ENCODE measurements at regions not wholly inside any gene's neighbourhood (a gene's known extent, or its start where the extent isn't known, plus 50 kb on each side); places are given as distances from the start of the nearest gene placed in this dataset.

- Histone ChIP-seq H3K4me3 (no peak overlapping the region), H3K36me3 (no peaks in the 10 kb centered on the region), H3K9me3 (peaks cover 0 to 7% (median 4%) of the 10 kb centered on the region in 4 donors), H3K27me3 (no peaks in the 10 kb centered on the region), H3K27ac (no peak overlapping the region), H3K4me1 (no peaks in the 10 kb centered on the region)
- DNase-seq: no peak
- intact Hi-C loops (cut with DNase I; ENCODE audit: low total_unique reads): no loop called here
- 82 to 92% (median 88%) methylated on average over 5 of the region's 5 CpGs for WGBS, 5 donors
- TF ChIP-seq CTCF (IDR thresholded peaks at IDR 0.05): no peak
- TF ChIP-seq POLR2A (IDR thresholded peaks at IDR 0.05): no peak
- TF ChIP-seq POLR2AphosphoS5 (IDR thresholded peaks at IDR 0.05): no peak
- no peak for TF ChIP-seq EP300 (IDR thresholded peaks at IDR 0.05)
These were observed 263.3 kb downstream of the COG6 start for GRCh38 chr13:39918620-39919236.

- no peak for DNase-seq
- Histone ChIP-seq H3K36me3 (no peaks in the 10 kb centered on the region), H3K4me3 (no peak overlapping the region), H3K9me3 (peaks cover 0 to 16% (median 10%) of the 10 kb centered on the region in 4 donors), H3K4me1 (no peaks in the 10 kb centered on the region), H3K27ac (no peak overlapping the region), H3K27me3 (no peaks in the 10 kb centered on the region)
- intact Hi-C loops (cut with DNase I; ENCODE audit: low total_unique reads): no loop called here
- WGBS, 5 donors: 92 to 94% (median 92%) methylated on average over 2 of the region's 2 CpGs
- TF ChIP-seq POLR2A (IDR thresholded peaks at IDR 0.05) (no peak), CTCF (IDR thresholded peaks at IDR 0.05) (no peak), EP300 (IDR thresholded peaks at IDR 0.05) (no peak), POLR2AphosphoS5 (IDR thresholded peaks at IDR 0.05) (no peak)
These were observed 265.2 kb downstream of the COG6 start for GRCh38 chr13:39920613-39921012.

- H3K36me3 ChIP-seq: no peaks in the 10 kb centered on the region
- peaks cover 0 to 25% (median 15%) of the 10 kb centered on the region in 4 donors for H3K9me3 ChIP-seq
- intact Hi-C loops (cut with DNase I; ENCODE audit: low total_unique reads): no loop called here
- DNase-seq: no peak
- no peak overlapping the region for H3K27ac ChIP-seq
- no peak overlapping the region for H3K4me3 ChIP-seq
- no peaks in the 10 kb centered on the region for H3K4me1 ChIP-seq
- WGBS, 5 donors: 85 to 94% (median 90%) methylated on average over 1 of the region's 1 CpG
- no peaks in the 10 kb centered on the region for H3K27me3 ChIP-seq
- TF ChIP-seq POLR2A (IDR thresholded peaks at IDR 0.05): no peak
- no peak for TF ChIP-seq EP300 (IDR thresholded peaks at IDR 0.05)
- no peak for TF ChIP-seq CTCF (IDR thresholded peaks at IDR 0.05)
- no peak for TF ChIP-seq POLR2AphosphoS5 (IDR thresholded peaks at IDR 0.05)
These were observed 270.9 kb downstream of the COG6 start for GRCh38 chr13:39926345-39926744.

- no peak for TF ChIP-seq POLR2A (IDR thresholded peaks at IDR 0.05)
- no peak for TF ChIP-seq CTCF (IDR thresholded peaks at IDR 0.05)
- TF ChIP-seq POLR2AphosphoS5 (IDR thresholded peaks at IDR 0.05): no peak
- 67 to 88% (median 86%) methylated on average over 2 of the region's 2 CpGs for WGBS, 5 donors
These were observed 272.8 kb downstream of the COG6 start for GRCh38 chr13:39928261-39928660.

More at GRCh38 chr13:39928261-39928660, 272.8 kb downstream of the COG6 start:
- no peaks in the 10 kb centered on the region for H3K27me3 ChIP-seq
- no peak overlapping the region for H3K27ac ChIP-seq
- no peak overlapping the region for H3K4me3 ChIP-seq
- no peaks in the 10 kb centered on the region for H3K36me3 ChIP-seq
- peaks cover 0 to 21% (median 10%) of the 10 kb centered on the region in 4 donors for H3K9me3 ChIP-seq
- H3K4me1 ChIP-seq: no peaks in the 10 kb centered on the region
- DNase-seq: no peak
- intact Hi-C loops (cut with DNase I; ENCODE audit: low total_unique reads): no loop called here
